H9 (cell line): ENCODE measurements at regions not wholly inside any gene's neighbourhood (a gene's known extent, or its start where the extent isn't known, plus 50 kb on each side); places are given as distances from the start of the nearest gene placed in this dataset.

ENCODE experiments used
- DNase-seq: peaks from one replicate; pipeline ENCODE4 v3.0.0-alpha.2; 2017
- H2AFZ ChIP-seq: one replicate; pipeline ENCODE4 v1.6.1; 2013; ENCODE audit warnings: mild to moderate bottlenecking, low read length, control low read depth, moderate library complexity
- H2AK5ac ChIP-seq: 2 replicates; pipeline ENCODE4 v1.6.1; 2013; ENCODE audit warnings: low read length, control low read depth, mixed read lengths; ENCODE audit not compliant: insufficient read length
- H2BK120ac ChIP-seq: one replicate; pipeline ENCODE4 v1.6.1; 2013; ENCODE audit warnings: low read depth, mild to moderate bottlenecking, low read length, control low read depth, inconsistent platforms; ENCODE audit not compliant: poor library complexity, severe bottlenecking
- H2BK12ac ChIP-seq: 2 replicates; pipeline ENCODE4 v1.6.1; 2013; ENCODE audit warnings: low read length, control low read depth, mixed read lengths, low read depth; ENCODE audit not compliant: insufficient read length
- H2BK15ac ChIP-seq: 2 replicates; pipeline ENCODE4 v1.6.1; 2013; ENCODE audit warnings: low read depth, low read length, control low read depth
- H2BK20ac ChIP-seq: one replicate; pipeline ENCODE4 v1.6.1; 2013; ENCODE audit warnings: low read depth, mild to moderate bottlenecking, low read length, control low read depth, inconsistent platforms; ENCODE audit not compliant: poor library complexity, severe bottlenecking
- H2BK5ac ChIP-seq: 2 replicates; pipeline ENCODE4 v1.6.1; 2013; ENCODE audit warnings: low read length, control low read depth, mixed read lengths; ENCODE audit not compliant: insufficient read length
- H3K14ac ChIP-seq: 2 replicates; pipeline ENCODE4 v1.6.1; 2013; ENCODE audit warnings: low read length, control low read depth; ENCODE audit not compliant: insufficient read depth
- H3K18ac ChIP-seq: 2 replicates; pipeline ENCODE4 v1.6.1; 2013; ENCODE audit warnings: low read depth, mild to moderate bottlenecking, mixed read lengths, low read length, control low read depth; ENCODE audit not compliant: insufficient read length
- H3K23ac ChIP-seq: 2 replicates; pipeline ENCODE4 v1.6.1; 2013; ENCODE audit warnings: low read length, control low read depth, mixed read lengths, low read depth; ENCODE audit not compliant: insufficient read length
- H3K23me2 ChIP-seq: 2 replicates; pipeline ENCODE4 v1.6.1; 2013; ENCODE audit warnings: low read depth, mild to moderate bottlenecking, mixed read lengths, low read length, control low read depth; ENCODE audit not compliant: insufficient read length, poor library complexity, severe bottlenecking
- H3K27ac ChIP-seq: 2 replicates; pipeline ENCODE4 v1.5.1; 2013; ENCODE audit warnings: low read length, control low read depth, mixed read lengths, low read depth; ENCODE audit not compliant: insufficient read length
- H3K27me3 ChIP-seq: 2 replicates; pipeline ENCODE4 v1.6.1; 2013; ENCODE audit warnings: low read length, control low read depth, inconsistent platforms; ENCODE audit not compliant: insufficient read depth
- H3K4ac ChIP-seq: 2 replicates; pipeline ENCODE4 v1.6.1; 2013; ENCODE audit warnings: low read depth, mild to moderate bottlenecking, control low read depth, inconsistent platforms, low read length, moderate library complexity
- H3K4me1 ChIP-seq: 2 replicates; pipeline ENCODE4 v1.6.1; 2013; ENCODE audit warnings: low read length, control low read depth, inconsistent platforms; ENCODE audit not compliant: insufficient read depth
- H3K4me2 ChIP-seq: 2 replicates; pipeline ENCODE4 v1.6.1; 2013; ENCODE audit warnings: low read length, control low read depth, mixed read lengths; ENCODE audit not compliant: insufficient read length, insufficient read depth
- H3K56ac ChIP-seq: 2 replicates; pipeline ENCODE4 v1.6.1; 2013; ENCODE audit warnings: low read depth, mild to moderate bottlenecking, mixed read lengths, low read length, control low read depth; ENCODE audit not compliant: insufficient read length
- H3K79me1 ChIP-seq: 2 replicates; pipeline ENCODE4 v1.6.1; 2013; ENCODE audit warnings: low read depth, mild to moderate bottlenecking, moderate library complexity, low read length, control low read depth, inconsistent platforms; ENCODE audit not compliant: insufficient read depth, poor library complexity, severe bottlenecking
- H3K79me2 ChIP-seq: 2 replicates; pipeline ENCODE4 v1.6.1; 2013; ENCODE audit warnings: low read length, control low read depth, inconsistent platforms; ENCODE audit not compliant: insufficient read depth
- H3K9ac ChIP-seq: 2 replicates; pipeline ENCODE4 v1.6.1; 2013; ENCODE audit warnings: low read length, control low read depth, mixed read lengths; ENCODE audit not compliant: insufficient read length; ENCODE audit errors: extremely low read depth
- H3K9me3 ChIP-seq: one replicate; pipeline ENCODE4 v1.6.1; 2013; ENCODE audit warnings: low read depth, low read length, inconsistent platforms; ENCODE audit not compliant: control insufficient read depth
- H3T11ph ChIP-seq: one replicate; pipeline ENCODE4 v1.6.1; 2013; ENCODE audit warnings: mild to moderate bottlenecking, low read length, control low read depth, inconsistent platforms
- H4K20me1 ChIP-seq: one replicate; pipeline ENCODE4 v1.6.1; 2013; ENCODE audit not compliant: control insufficient read depth, insufficient read length, insufficient read depth
- H4K5ac ChIP-seq: 2 replicates; pipeline ENCODE4 v1.6.1; 2013; ENCODE audit warnings: low read depth, mild to moderate bottlenecking, mixed read lengths, low read length, control low read depth; ENCODE audit not compliant: insufficient read length
- H4K8ac ChIP-seq: replicated peaks from 2 replicates; pipeline ENCODE4 v1.6.1; 2013; ENCODE audit warnings: low read length, control low read depth, mixed read lengths, low read depth; ENCODE audit not compliant: insufficient read length
- H4K91ac ChIP-seq: 2 replicates; pipeline ENCODE4 v1.6.1; 2013; ENCODE audit warnings: low read depth, mild to moderate bottlenecking, moderate library complexity, mixed read lengths, low read length, control low read depth; ENCODE audit not compliant: insufficient read length
- H3K27ac Mint-ChIP-seq, 3 experiments: 2 replicates in 2 of 3; 3 replicates in 1 of 3; pipeline ENCODE4 v1.8.0; 2020 to 2021; ENCODE audit warnings: mixed read lengths in 3 of 3, mild to moderate bottlenecking in 1 of 3, moderate library complexity in 1 of 3
- H3K27me3 Mint-ChIP-seq: 2 replicates; pipeline ENCODE4 v1.8.0; 2021; ENCODE audit warnings: low read depth, mild to moderate bottlenecking, moderate library complexity, mixed read lengths
- H3K36me3 Mint-ChIP-seq, 3 experiments: 2 replicates in 2 of 3; 3 replicates in 1 of 3; pipeline ENCODE4 v1.8.0; 2020 to 2021; ENCODE audit warnings: low read depth in 3 of 3, mixed read lengths in 3 of 3; ENCODE audit not compliant: insufficient read depth in 1 of 3
- H3K4me1 Mint-ChIP-seq, 2 experiments: 2 replicates each; pipeline ENCODE4 v1.8.0; 2020; ENCODE audit warnings: mixed read lengths in 2 of 2
- H3K4me3 Mint-ChIP-seq, 2 experiments: 2 replicates in 1 of 2; 3 replicates in 1 of 2; pipeline ENCODE4 v1.8.0; 2020 to 2021; ENCODE audit warnings: mild to moderate bottlenecking in 2 of 2, mixed read lengths in 2 of 2, moderate library complexity in 1 of 2
- H3K9me3 Mint-ChIP-seq, 2 experiments: 2 replicates in 1 of 2; 3 replicates in 1 of 2; pipeline ENCODE4 v1.8.0; 2020; ENCODE audit warnings: mild to moderate bottlenecking in 2 of 2, mixed read lengths in 2 of 2, moderate library complexity in 1 of 2
- WGBS: extraction: QIAGEN DNeasy Blood & Tissue Kit; methylation state at CpG from one replicate; pipeline ENCODE4 v1.1.7; 2013; ENCODE audit warnings: missing lambda C conversion rate, low lambda C conversion rate, mixed read lengths; ENCODE audit not compliant: insufficient read length; ENCODE audit errors: extremely low coverage; 5-methylcytosine and 5-hydroxymethylcytosine counted together
- TF ChIP-seq, protein P1 (sequence below): fragments of 200-600 bp; sonication (generic); conservative IDR thresholded peaks from 3 replicates; pipeline ENCODE4 v1.8.0; 2021; ENCODE audit warnings: antibody characterized with exemption, mild to moderate bottlenecking

DNA sequence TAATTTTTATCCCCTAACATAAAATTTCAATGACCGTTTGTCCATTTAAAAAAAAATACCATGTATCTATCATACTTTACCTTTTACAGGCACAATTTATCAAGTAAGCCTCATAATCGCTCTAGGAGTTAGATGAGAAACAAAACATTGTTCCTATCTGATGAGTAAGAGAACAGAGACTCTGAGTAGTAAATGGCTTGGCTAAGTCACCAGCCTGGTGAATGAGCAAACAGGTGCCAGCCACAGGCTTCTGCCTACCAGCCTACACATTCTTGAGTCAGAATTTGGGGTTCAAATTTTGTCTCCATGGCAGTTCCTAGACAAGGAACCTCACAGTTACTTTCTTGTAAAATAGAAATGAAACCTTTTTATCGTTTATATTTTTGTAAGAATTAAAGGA lies 235.4 kb downstream of the HGF start:
- DNase-seq: no peak
- Histone ChIP-seq H2BK15ac (no peak overlapping the region), H2AFZ (no peak overlapping the region), H4K20me1 (no peaks in the 10 kb centered on the region), H3K27ac (no peak overlapping the region), H3K9me3 (no peaks in the 10 kb centered on the region), H3K79me1 (no peaks in the 10 kb centered on the region), H2BK20ac (no peak overlapping the region), H3K79me2 (no peaks in the 10 kb centered on the region), H3K23me2 (no peaks in the 10 kb centered on the region), H3K27me3 (no peaks in the 10 kb centered on the region), H3K9ac (no peak overlapping the region), H3K4me2 (no peak overlapping the region), H4K91ac (no peak overlapping the region), H3K56ac (no peak overlapping the region), H2AK5ac (no peak overlapping the region), H3K4ac (no peak overlapping the region), H3K4me1 (no peaks in the 10 kb centered on the region), H3K18ac (no peak overlapping the region), H3K23ac (no peak overlapping the region), H4K8ac (no peak overlapping the region), H3T11ph (no peak overlapping the region), H3K14ac (no peak overlapping the region), H2BK5ac (no peak overlapping the region), H2BK120ac (no peak overlapping the region), H4K5ac (no peak overlapping the region), H2BK12ac (no peak overlapping the region)
- H3K27ac Mint-ChIP-seq: no peak overlapping the region
- no peaks in the 10 kb centered on the region; a peak in 1 of 4 replicates for H3K4me1 Mint-ChIP-seq
- WGBS: 100% methylated on average over 1 of the region's 3 CpGs
- H3K36me3 Mint-ChIP-seq: no peaks in the 10 kb centered on the region
- TF ChIP-seq, protein P1, sequence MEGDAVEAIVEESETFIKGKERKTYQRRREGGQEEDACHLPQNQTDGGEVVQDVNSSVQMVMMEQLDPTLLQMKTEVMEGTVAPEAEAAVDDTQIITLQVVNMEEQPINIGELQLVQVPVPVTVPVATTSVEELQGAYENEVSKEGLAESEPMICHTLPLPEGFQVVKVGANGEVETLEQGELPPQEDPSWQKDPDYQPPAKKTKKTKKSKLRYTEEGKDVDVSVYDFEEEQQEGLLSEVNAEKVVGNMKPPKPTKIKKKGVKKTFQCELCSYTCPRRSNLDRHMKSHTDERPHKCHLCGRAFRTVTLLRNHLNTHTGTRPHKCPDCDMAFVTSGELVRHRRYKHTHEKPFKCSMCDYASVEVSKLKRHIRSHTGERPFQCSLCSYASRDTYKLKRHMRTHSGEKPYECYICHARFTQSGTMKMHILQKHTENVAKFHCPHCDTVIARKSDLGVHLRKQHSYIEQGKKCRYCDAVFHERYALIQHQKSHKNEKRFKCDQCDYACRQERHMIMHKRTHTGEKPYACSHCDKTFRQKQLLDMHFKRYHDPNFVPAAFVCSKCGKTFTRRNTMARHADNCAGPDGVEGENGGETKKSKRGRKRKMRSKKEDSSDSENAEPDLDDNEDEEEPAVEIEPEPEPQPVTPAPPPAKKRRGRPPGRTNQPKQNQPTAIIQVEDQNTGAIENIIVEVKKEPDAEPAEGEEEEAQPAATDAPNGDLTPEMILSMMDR: no peak
- no peak overlapping the region for H3K4me3 Mint-ChIP-seq
- H3K27me3 Mint-ChIP-seq: no peaks in the 10 kb centered on the region
- peaks cover 0 to 2% of the 10 kb centered on the region in 2 experiments; a peak in 1 of 5 replicates for H3K9me3 Mint-ChIP-seq
